ENCODE measurements at regions not wholly inside any gene's neighbourhood (a gene's known extent, or its start where the extent isn't known, plus 50 kb on each side); places are given as distances from the start of the nearest gene placed in this dataset.
A peak's percentile ranks its signal among the peaks of the same experiment; 100 is the strongest.

DNA sequence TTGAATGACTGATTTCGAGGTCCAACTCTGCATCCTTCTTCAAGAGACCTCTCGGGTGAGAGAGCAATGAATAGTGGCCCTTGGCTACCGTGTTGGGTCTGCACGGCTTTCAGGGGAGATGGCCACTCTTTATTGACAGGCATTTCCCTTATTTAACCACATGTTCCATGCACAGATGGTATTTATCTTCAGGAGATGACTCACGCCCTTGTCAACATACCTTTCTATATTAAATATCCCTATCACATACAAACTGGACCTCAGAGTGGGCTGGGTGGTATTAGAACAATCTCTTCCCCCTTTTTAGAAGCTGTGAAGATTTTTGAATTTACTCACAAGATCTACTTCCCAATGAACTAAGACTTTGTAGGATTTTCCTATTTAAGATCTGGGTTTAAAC, 109.6 kb upstream of the CDC42EP3 start:
- Mint-ChIP-seq H3K9me3 (ENCODE audit: unreplicated experiment) (peaks cover 1% of the 10 kb centered on the region), H3K27me3 (ENCODE audit: low read depth, unreplicated experiment) (no peaks in the 10 kb centered on the region), H3K4me1 (ENCODE audit: low read depth, unreplicated experiment) (peaks cover 64% of the 10 kb centered on the region), H3K27ac (ENCODE audit: unreplicated experiment) (peak overlapping the region; percentile 67), H3K4me3 (ENCODE audit: unreplicated experiment) (no peak overlapping the region), H3K36me3 (ENCODE audit: low read depth, unreplicated experiment) (no peaks in the 10 kb centered on the region)
- Histone ChIP-seq H4K20me1 (ENCODE audit: insufficient read depth, low read length) (no peaks in the 10 kb centered on the region), H3K79me2 (ENCODE audit: insufficient read depth, low read length) (no peaks in the 10 kb centered on the region), H3K9ac (ENCODE audit: low read length) (peak overlapping the region; percentile 49), H3K27me3 (ENCODE audit: insufficient read depth, low read length) (no peaks in the 10 kb centered on the region), H3K27ac (ENCODE audit: low read depth, low read length) (peak overlapping the region; percentile 78), H3K4me3 (ENCODE audit: insufficient read depth, low read depth, low read length) (no peak overlapping the region), H3K4me2 (ENCODE audit: low read length) (peak overlapping the region; percentile 65), H3K9me3 (ENCODE audit: insufficient read depth, low read depth, low read length) (no peaks in the 10 kb centered on the region), H3K4me1 (ENCODE audit: insufficient read depth, low read length) (peaks cover 57% of the 10 kb centered on the region), H3K36me3 (ENCODE audit: insufficient read depth, low read length) (no peaks in the 10 kb centered on the region), H2AFZ (ENCODE audit: low read depth, low read length) (no peak overlapping the region)
- TF ChIP-seq, protein P1, sequence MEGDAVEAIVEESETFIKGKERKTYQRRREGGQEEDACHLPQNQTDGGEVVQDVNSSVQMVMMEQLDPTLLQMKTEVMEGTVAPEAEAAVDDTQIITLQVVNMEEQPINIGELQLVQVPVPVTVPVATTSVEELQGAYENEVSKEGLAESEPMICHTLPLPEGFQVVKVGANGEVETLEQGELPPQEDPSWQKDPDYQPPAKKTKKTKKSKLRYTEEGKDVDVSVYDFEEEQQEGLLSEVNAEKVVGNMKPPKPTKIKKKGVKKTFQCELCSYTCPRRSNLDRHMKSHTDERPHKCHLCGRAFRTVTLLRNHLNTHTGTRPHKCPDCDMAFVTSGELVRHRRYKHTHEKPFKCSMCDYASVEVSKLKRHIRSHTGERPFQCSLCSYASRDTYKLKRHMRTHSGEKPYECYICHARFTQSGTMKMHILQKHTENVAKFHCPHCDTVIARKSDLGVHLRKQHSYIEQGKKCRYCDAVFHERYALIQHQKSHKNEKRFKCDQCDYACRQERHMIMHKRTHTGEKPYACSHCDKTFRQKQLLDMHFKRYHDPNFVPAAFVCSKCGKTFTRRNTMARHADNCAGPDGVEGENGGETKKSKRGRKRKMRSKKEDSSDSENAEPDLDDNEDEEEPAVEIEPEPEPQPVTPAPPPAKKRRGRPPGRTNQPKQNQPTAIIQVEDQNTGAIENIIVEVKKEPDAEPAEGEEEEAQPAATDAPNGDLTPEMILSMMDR (IDR thresholded peaks at IDR 0.05; ENCODE audit: insufficient read depth, low read depth, low read length) = no peak
- no peak for TF ChIP-seq EZH2 (IDR thresholded peaks at IDR 0.05; ENCODE audit: insufficient read depth, low read length)
- FAIRE-seq (peak; percentile 81), DNase-seq (ENCODE audit: low read depth) (peak; percentile 91)

DNA sequence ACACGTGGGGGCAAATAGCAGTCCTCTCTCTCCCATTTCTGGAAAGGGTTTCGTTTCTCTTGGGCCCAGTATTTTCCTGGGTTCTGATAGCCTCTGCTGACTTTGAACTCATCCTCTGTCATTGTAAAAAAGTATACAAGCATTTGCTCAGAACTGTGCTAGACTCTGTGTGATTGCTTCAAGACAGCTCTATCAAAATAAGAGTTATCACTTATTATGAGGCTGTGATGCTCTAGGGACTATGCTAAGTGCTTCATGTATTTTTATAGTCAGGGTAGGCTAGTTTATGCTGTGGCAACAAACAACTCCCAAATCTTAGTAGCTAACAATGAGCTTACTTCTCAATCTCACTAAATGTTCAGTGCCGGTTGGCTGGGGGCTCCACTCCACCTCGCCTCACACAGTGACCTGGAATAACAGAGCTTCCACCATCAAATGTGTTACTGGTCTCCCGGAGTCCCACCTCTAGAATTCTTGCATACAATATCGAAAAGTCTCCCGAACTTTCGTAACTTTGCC, 110.8 kb upstream of the CDC42EP3 start:
- H3K4me3 Mint-ChIP-seq (ENCODE audit: unreplicated experiment) = no peak overlapping the region
- peak overlapping the region; percentile 20 for H2AFZ ChIP-seq (ENCODE audit: low read depth, low read length)
- H3K4me1 Mint-ChIP-seq (ENCODE audit: low read depth, unreplicated experiment) = peaks cover 58% of the 10 kb centered on the region
- H3K9ac ChIP-seq (ENCODE audit: low read length) = peak overlapping the region; percentile 39
- peak overlapping the region; percentile 78 for H3K27ac ChIP-seq (ENCODE audit: low read depth, low read length)
- no peaks in the 10 kb centered on the region for H3K27me3 Mint-ChIP-seq (ENCODE audit: low read depth, unreplicated experiment)
- H3K4me1 ChIP-seq (ENCODE audit: insufficient read depth, low read length) = peaks cover 45% of the 10 kb centered on the region
- peaks cover 1% of the 10 kb centered on the region for H3K9me3 Mint-ChIP-seq (ENCODE audit: unreplicated experiment)
- DNase-seq (ENCODE audit: low read depth) = no peak
- H3K79me2 ChIP-seq (ENCODE audit: insufficient read depth, low read length) = no peaks in the 10 kb centered on the region
- TF ChIP-seq EZH2 (IDR thresholded peaks at IDR 0.05; ENCODE audit: insufficient read depth, low read length) = no peak
- TF ChIP-seq, protein P1 (IDR thresholded peaks at IDR 0.05; ENCODE audit: insufficient read depth, low read depth, low read length) = no peak
- H3K36me3 ChIP-seq (ENCODE audit: insufficient read depth, low read length) = no peaks in the 10 kb centered on the region
- no peak overlapping the region for H3K27ac Mint-ChIP-seq (ENCODE audit: unreplicated experiment)
- H3K4me2 ChIP-seq (ENCODE audit: low read length) = peak overlapping the region; percentile 47
- H3K36me3 Mint-ChIP-seq (ENCODE audit: low read depth, unreplicated experiment) = no peaks in the 10 kb centered on the region
- no peak overlapping the region for H3K4me3 ChIP-seq (ENCODE audit: insufficient read depth, low read depth, low read length)
- H3K27me3 ChIP-seq (ENCODE audit: insufficient read depth, low read length) = no peaks in the 10 kb centered on the region
- no peaks in the 10 kb centered on the region for H3K9me3 ChIP-seq (ENCODE audit: insufficient read depth, low read depth, low read length)
- FAIRE-seq = no peak
- no peaks in the 10 kb centered on the region for H4K20me1 ChIP-seq (ENCODE audit: insufficient read depth, low read length)

DNA sequence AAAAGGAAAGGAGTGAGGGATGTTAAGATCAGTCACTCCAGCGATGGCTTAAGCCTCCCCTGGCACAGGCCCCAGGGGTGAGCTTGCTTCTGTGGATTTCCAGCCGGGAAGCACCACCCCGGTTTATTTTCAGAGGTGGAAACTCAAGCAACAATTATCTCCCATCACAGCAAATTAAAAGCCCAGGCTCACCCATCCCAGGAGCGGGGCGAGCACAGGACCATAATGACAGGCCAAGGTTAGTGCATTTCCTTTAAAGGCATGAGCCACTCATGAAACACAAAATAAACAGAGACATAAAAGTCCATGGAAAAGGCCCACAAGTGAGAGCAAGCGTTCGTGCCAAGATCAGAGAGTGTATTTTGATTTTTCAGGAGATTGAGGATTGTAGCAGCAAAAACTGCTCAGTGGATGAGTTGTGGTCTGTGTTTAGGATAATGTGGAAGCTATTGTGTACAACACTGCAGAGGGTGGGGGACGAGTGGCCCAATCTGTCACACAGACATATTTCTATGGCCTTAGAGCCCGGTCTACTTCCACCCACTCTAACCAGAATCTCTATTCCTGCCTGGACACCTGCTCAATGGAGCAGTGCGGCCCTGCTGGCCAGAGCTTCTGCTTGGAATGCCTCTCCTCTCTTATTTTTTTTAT, 111.4 kb upstream of the CDC42EP3 start:
- Histone ChIP-seq H3K79me2 (ENCODE audit: insufficient read depth, low read length) (no peaks in the 10 kb centered on the region), H3K9me3 (ENCODE audit: insufficient read depth, low read depth, low read length) (no peaks in the 10 kb centered on the region), H3K36me3 (ENCODE audit: insufficient read depth, low read length) (no peaks in the 10 kb centered on the region), H3K27me3 (ENCODE audit: insufficient read depth, low read length) (no peaks in the 10 kb centered on the region), H2AFZ (ENCODE audit: low read depth, low read length) (peak overlapping the region; percentile 20), H3K4me1 (ENCODE audit: insufficient read depth, low read length) (peaks cover 39% of the 10 kb centered on the region), H3K9ac (ENCODE audit: low read length) (peak overlapping the region; percentile 39), H3K27ac (ENCODE audit: low read depth, low read length) (peak overlapping the region; percentile 78), H3K4me2 (ENCODE audit: low read length) (peak overlapping the region; percentile 47), H3K4me3 (ENCODE audit: insufficient read depth, low read depth, low read length) (no peak overlapping the region), H4K20me1 (ENCODE audit: insufficient read depth, low read length) (no peaks in the 10 kb centered on the region)
- no peak for TF ChIP-seq EZH2 (IDR thresholded peaks at IDR 0.05; ENCODE audit: insufficient read depth, low read length)
- TF ChIP-seq, protein P1 (IDR thresholded peaks at IDR 0.05; ENCODE audit: insufficient read depth, low read depth, low read length) = no peak
- no peak for DNase-seq (ENCODE audit: low read depth)
- no peak for FAIRE-seq
- H3K36me3 Mint-ChIP-seq (ENCODE audit: low read depth, unreplicated experiment) = no peaks in the 10 kb centered on the region
- peaks cover 5% of the 10 kb centered on the region for H3K9me3 Mint-ChIP-seq (ENCODE audit: unreplicated experiment)
- peaks cover 56% of the 10 kb centered on the region for H3K4me1 Mint-ChIP-seq (ENCODE audit: low read depth, unreplicated experiment)
- no peak overlapping the region for H3K4me3 Mint-ChIP-seq (ENCODE audit: unreplicated experiment)
- no peak overlapping the region for H3K27ac Mint-ChIP-seq (ENCODE audit: unreplicated experiment)
- no peaks in the 10 kb centered on the region for H3K27me3 Mint-ChIP-seq (ENCODE audit: low read depth, unreplicated experiment)
